Tibial nerve (tissue), 4 donors: ENCODE measurements at regions not wholly inside any gene's neighbourhood (a gene's known extent, or its start where the extent isn't known, plus 50 kb on each side); places are given as distances from the start of the nearest gene placed in this dataset.

Experiments
- DNase-seq, 2 donors: peaks; one replicate each; pipeline ENCODE4 v3.0.0-alpha.2; 2019; ENCODE audit warnings: low spot score in 2 of 2
- H3K27ac ChIP-seq, 4 donors: fragments of 200-600 bp; sonication (generic) in 3 of 4; one replicate each; pipeline ENCODE4 v1.5.1; 2017 to 2019; ENCODE audit warnings: mild to moderate bottlenecking in 1 of 4
- H3K27me3 ChIP-seq, 2 donors: fragments of 200-600 bp; sonication (generic) in 1 of 2; one replicate each; pipeline versions ENCODE4 v1.5.1 to v1.6.0; 2017 to 2019
- H3K36me3 ChIP-seq, 3 donors: fragments of 200-600 bp; sonication (generic); one replicate each; pipeline ENCODE4 v1.5.1; 2018 to 2019
- H3K4me1 ChIP-seq, 4 donors: fragments of 200-600 bp; sonication (generic) in 3 of 4; one replicate each; pipeline ENCODE4 v1.5.1; 2017 to 2019
- H3K4me3 ChIP-seq, 4 donors: fragments of 200-600 bp; sonication (generic) in 3 of 4; one replicate each; pipeline ENCODE4 v1.5.1; 2017 to 2019; ENCODE audit warnings: mild to moderate bottlenecking in 1 of 4, moderate library complexity in 1 of 4
- H3K9me3 ChIP-seq, 4 donors: fragments of 200-600 bp; sonication (generic) in 3 of 4; one replicate each; pipeline ENCODE4 v1.5.1; 2017 to 2019
- EP300 ChIP-seq, 2 donors: sonication (generic); formaldehyde crosslinking; IDR thresholded peaks; one replicate each; pipeline ENCODE4 v1.6.1; 2017; ENCODE audit warnings: antibody characterized with exemption in 2 of 2, mild to moderate bottlenecking in 1 of 2
- POLR2A ChIP-seq, 2 donors: fragments of 450-650 bp; IDR thresholded peaks; one replicate each; pipeline ENCODE4 v1.6.1; 2017; ENCODE audit warnings: antibody characterized with exemption in 2 of 2, mild to moderate bottlenecking in 2 of 2, moderate library complexity in 2 of 2
- WGBS, 2 donors: methylation state at CpG; one replicate each; pipeline ENCODE4 v1.1.5; 2018; 5-methylcytosine and 5-hydroxymethylcytosine counted together
- TF ChIP-seq, protein P1 (sequence below), 5 experiments: fragments of 200-600 bp in 3 of 5; fragments of 450-650 bp in 2 of 5; sonication (generic) in 3 of 5; IDR thresholded peaks; one replicate each; pipeline ENCODE4 v1.5.1; 2016 to 2019; ENCODE audit warnings: antibody characterized with exemption in 5 of 5, mild to moderate bottlenecking in 3 of 5, moderate library complexity in 2 of 5

DNA sequence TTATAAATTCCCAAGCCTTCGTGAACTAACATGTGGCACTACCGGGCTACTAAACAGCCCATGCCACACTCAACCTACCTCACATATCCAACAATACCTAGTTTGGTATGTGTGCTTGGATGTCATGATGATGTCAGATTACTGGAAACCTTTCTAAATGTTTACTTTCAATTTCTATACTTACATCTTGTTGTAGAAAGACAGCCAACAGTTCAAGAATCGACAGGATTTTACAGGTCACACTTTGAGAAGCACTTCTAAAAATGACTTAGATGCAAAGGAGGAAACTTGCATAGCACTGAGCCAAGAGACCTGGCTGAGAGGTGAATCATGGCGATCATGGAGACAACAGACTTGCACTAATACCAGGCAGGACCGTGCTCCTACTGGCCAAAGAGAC lies 209.9 kb downstream of the COL4A1 start:
- Histone ChIP-seq H3K4me3 (no peak overlapping the region), H3K36me3 (no peaks in the 10 kb centered on the region), H3K9me3 (peaks cover 0 to 28% (median 0%) of the 10 kb centered on the region in 4 donors), H3K27me3 (no peaks in the 10 kb centered on the region), H3K4me1 (peaks cover 0 to 34% (median 15%) of the 10 kb centered on the region in 4 donors), H3K27ac (peak overlapping the region in 2 of 4 donors; percentile 91 to 92)
- TF ChIP-seq POLR2A (IDR thresholded peaks at IDR 0.05) (no peak), EP300 (IDR thresholded peaks at IDR 0.05) (no peak)
- TF ChIP-seq, protein P1, sequence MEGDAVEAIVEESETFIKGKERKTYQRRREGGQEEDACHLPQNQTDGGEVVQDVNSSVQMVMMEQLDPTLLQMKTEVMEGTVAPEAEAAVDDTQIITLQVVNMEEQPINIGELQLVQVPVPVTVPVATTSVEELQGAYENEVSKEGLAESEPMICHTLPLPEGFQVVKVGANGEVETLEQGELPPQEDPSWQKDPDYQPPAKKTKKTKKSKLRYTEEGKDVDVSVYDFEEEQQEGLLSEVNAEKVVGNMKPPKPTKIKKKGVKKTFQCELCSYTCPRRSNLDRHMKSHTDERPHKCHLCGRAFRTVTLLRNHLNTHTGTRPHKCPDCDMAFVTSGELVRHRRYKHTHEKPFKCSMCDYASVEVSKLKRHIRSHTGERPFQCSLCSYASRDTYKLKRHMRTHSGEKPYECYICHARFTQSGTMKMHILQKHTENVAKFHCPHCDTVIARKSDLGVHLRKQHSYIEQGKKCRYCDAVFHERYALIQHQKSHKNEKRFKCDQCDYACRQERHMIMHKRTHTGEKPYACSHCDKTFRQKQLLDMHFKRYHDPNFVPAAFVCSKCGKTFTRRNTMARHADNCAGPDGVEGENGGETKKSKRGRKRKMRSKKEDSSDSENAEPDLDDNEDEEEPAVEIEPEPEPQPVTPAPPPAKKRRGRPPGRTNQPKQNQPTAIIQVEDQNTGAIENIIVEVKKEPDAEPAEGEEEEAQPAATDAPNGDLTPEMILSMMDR (IDR thresholded peaks at IDR 0.05), result no peak
- no peak for DNase-seq
- WGBS, 2 donors, result 90% methylated on average over 5 of the region's 5 CpGs

DNA sequence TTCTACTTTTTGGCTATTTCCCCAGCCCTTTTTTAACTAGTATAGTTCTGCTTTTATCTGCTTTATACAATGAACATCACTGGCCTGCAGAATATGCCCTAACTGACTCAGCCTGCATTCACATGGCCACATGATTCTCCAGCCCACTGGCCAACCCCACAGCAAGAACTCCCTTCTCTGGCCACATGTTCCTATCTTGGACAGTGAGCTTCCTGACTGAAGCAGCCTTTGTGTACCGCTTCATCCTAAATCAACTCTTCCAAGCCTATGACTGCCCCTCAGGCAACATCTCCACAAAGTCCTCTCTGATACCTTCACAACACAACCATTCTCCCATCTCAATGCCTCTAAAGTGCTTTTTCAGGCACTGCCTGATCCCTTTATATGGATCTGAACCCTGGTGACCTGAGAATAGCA lies 214.1 kb downstream of the COL4A1 start:
- no peak for DNase-seq
- Histone ChIP-seq H3K9me3 (no peaks in the 10 kb centered on the region), H3K4me3 (no peak overlapping the region), H3K27me3 (no peaks in the 10 kb centered on the region), H3K4me1 (peaks cover 0 to 34% (median 15%) of the 10 kb centered on the region in 4 donors), H3K36me3 (no peaks in the 10 kb centered on the region), H3K27ac (peak overlapping the region in 3 of 4 donors; percentile 83 to 97 (median 92))
- WGBS, 2 donors, result 92 to 95% methylated on average over 1 of the region's 1 CpG
- no peak for TF ChIP-seq EP300 (IDR thresholded peaks at IDR 0.05)

DNA sequence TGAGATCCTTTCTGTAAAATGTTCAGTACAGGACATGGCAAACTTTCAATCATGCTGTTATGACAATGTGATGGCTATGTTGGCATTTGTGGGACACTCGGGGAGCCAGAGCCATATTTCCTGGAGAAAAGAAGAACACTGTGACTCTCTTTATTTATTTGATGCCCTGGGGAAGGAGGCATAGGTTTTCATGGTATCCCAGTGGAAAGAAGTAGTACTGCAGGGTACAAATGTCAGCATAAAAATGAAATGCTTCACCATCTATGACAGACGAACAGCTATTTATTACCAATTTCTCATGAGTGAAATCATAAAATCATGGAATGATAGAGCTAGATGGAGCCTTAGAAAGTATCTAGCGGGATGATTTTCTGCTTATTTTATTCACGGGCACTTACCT lies 217.1 kb downstream of the COL4A1 start:
- Histone ChIP-seq H3K4me3 (no peak overlapping the region), H3K4me1 (peaks cover 0 to 22% (median 10%) of the 10 kb centered on the region in 4 donors), H3K36me3 (no peaks in the 10 kb centered on the region), H3K9me3 (peaks cover 0 to 14% (median 2%) of the 10 kb centered on the region in 4 donors), H3K27ac (no peak overlapping the region), H3K27me3 (no peaks in the 10 kb centered on the region)
- 68 to 70% methylated on average over 4 of the region's 4 CpGs for WGBS, 2 donors
- TF ChIP-seq POLR2A (IDR thresholded peaks at IDR 0.05) (no peak), EP300 (IDR thresholded peaks at IDR 0.05) (no peak)
- TF ChIP-seq, protein P1 (IDR thresholded peaks at IDR 0.05), result no peak
- no peak for DNase-seq

DNA sequence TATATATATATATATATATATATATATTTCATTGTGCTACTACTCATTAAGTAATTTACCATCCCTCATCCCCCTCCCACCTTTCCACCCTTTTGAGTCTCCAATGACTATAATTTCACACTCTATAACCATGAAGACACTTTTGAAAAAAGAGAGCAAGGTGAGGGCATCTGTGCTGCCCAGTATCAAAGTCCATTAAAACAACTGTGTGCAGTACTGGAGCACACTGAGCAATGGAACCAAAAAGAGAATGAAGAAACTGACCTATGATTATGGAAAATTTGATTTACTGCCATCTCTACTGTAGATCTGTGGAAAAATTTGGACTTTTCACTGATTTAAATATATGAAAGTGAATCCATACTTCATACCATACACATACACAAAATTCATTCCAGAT lies 217.9 kb downstream of the COL4A1 start:
- no peak for DNase-seq
- H3K36me3 ChIP-seq, result no peaks in the 10 kb centered on the region
- TF ChIP-seq POLR2A (IDR thresholded peaks at IDR 0.05), result no peak
- H3K4me1 ChIP-seq, result peaks cover 0 to 15% (median 7%) of the 10 kb centered on the region in 4 donors
- no peaks in the 10 kb centered on the region for H3K27me3 ChIP-seq
- no peak overlapping the region for H3K27ac ChIP-seq
- peaks cover 0 to 14% (median 2%) of the 10 kb centered on the region in 4 donors for H3K9me3 ChIP-seq
- no peak overlapping the region for H3K4me3 ChIP-seq

DNA sequence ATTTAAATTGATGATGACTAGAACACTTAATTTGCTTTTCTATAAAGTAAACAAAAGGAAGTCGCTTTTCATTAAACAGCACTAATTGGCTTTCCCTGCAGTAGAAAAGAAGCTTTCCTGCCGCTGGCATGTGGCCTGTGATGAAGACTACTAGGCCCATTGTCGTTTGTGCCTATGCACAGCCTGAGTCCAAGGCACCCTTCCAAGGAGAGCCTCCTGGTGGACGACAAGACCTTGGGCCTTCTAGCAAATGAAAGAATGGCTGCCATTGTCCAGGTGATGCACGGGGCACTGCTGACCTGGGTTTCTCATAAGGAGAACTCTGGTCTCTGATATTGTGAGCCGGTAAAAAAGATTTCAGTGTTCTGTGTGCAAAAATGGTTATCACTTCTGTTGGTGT lies 233.0 kb downstream of the COL4A1 start:
- no peak overlapping the region for H3K27ac ChIP-seq
- no peak for DNase-seq
- WGBS, 2 donors, result 70 to 73% methylated on average over 6 of the region's 6 CpGs
- peaks cover 0 to 6% (median 0%) of the 10 kb centered on the region in 4 donors for H3K9me3 ChIP-seq
- TF ChIP-seq EP300 (IDR thresholded peaks at IDR 0.05), result no peak
- TF ChIP-seq POLR2A (IDR thresholded peaks at IDR 0.05), result no peak
- TF ChIP-seq, protein P1 (IDR thresholded peaks at IDR 0.05), result no peak
- H3K36me3 ChIP-seq, result no peaks in the 10 kb centered on the region
- no peaks in the 10 kb centered on the region for H3K4me1 ChIP-seq
- H3K4me3 ChIP-seq, result no peak overlapping the region
- no peaks in the 10 kb centered on the region for H3K27me3 ChIP-seq

DNA sequence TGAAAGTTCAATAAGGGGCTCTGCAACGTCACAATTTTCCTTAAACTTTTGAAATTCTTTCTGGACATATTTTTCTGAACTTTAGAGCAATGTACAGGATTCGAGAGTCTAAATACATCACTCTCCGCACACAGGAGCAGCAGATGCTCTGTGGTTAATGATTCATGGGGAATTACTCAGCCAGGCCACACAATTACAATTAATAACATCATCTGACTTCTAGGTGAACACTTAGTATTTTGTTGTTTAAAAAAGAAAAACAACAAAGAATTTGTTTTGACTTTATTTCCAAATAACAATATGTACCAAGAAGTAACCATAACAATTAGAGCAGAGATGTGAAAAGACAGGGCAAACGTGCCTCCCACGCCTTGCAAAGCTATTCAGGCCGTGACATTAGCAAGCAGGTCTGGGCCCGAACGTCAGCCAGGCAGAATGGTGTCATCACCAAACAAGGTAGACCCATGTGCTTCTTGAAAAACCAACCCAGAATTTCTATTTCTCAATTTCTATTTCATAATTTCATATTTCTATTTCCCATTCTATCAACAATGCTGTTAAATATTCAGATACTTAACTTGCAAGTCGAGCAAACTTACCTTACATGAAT lies 236.3 kb downstream of the COL4A1 start:
- no peak for DNase-seq
- TF ChIP-seq, protein P1 (IDR thresholded peaks at IDR 0.05), result no peak
- no peak for TF ChIP-seq POLR2A (IDR thresholded peaks at IDR 0.05)
- TF ChIP-seq EP300 (IDR thresholded peaks at IDR 0.05), result no peak
- Histone ChIP-seq H3K27ac (no peak overlapping the region), H3K4me3 (no peak overlapping the region), H3K27me3 (no peaks in the 10 kb centered on the region), H3K36me3 (no peaks in the 10 kb centered on the region), H3K4me1 (no peaks in the 10 kb centered on the region), H3K9me3 (no peaks in the 10 kb centered on the region)
- 78 to 80% methylated on average over 9 of the region's 9 CpGs for WGBS, 2 donors
